NCI-H128 (cell line): ENCODE measurements at regions not wholly inside any gene's neighbourhood (a gene's known extent, or its start where the extent isn't known, plus 50 kb on each side); places are given as distances from the start of the nearest gene placed in this dataset.

Experiments
- DNase-seq: peaks from one replicate; lab custom pipeline; 2025; ENCODE audit not compliant: unreplicated experiment; lab: John Stamatoyannopoulos, UW

DNA sequence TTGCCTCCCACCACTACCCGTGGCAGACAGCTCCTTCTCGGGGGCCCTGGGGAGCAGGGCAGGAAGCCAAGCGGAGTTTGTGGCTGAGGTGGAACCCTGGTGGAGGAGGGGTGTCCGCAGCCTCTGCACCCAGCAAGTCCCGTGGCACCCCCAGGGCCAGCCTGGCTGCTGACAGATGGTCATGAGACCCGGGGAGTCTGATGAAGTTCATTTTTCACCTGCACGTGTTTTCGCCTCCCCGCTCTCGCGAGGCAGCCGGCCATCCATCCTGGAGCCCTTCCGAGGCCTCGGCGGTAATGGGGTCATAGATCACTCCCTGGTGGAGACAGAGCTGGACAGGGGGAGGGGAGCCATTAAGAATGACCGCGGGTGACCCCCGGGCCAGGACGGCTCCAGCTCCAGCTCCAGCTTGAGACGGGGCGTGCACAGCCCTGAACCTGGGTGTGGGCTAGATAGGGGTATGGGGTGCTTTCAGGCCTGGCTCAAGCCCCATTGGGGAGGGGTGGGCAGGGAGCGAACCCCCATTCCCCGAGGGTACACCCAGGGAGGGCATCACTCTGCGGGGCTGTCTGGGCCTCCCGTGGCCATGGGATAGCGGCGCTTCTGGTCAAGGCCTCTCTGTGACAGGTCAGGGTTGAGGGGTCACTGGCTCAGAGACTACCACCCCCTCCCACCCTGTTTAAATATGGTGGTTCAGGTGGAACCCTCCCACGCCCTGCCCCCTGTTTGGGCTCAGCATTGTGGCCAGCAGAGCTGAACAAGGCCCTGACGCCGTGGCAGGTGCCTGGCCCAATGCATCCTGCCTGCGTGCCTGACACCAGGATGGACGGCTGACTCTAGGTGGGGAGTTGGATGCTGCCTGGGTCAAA lies 227.4 kb upstream of the GSE1 start:
- DNase-seq, result no peak

DNA sequence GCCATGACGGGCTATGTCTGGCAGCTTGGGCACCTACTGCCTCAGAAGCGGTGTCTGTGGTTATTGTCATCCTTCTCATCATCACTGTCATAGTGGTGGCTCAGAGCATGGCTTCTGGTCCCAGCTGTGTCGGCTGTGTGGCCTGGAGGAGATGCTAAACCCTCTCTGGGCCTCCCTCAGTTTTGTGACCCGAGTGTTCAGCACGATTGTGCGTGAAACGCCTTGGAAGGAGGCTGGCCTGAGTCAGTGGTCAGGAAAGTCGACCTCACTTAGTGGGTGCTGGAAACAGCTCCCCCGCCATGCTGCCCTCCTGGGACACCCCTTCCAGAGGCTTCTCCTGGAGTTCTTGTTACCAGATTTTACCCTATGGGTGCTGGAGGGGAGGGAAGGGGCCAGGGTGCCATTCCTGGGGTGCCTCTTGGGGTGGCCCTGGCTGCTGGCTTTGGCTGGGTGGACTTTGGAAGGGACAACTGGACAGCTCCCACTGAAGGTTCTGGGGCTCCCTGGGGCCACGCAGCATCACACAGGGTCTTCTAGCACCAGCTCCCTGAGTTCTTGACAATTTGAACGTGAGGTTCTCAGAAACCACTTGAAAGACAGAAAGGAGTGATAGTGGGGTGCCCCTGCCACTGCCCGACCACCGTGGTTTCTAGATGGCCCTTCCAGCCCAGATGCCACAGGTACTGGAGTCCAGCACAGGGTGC lies 226.5 kb upstream of the GSE1 start:
- DNase-seq, result no peak

DNA sequence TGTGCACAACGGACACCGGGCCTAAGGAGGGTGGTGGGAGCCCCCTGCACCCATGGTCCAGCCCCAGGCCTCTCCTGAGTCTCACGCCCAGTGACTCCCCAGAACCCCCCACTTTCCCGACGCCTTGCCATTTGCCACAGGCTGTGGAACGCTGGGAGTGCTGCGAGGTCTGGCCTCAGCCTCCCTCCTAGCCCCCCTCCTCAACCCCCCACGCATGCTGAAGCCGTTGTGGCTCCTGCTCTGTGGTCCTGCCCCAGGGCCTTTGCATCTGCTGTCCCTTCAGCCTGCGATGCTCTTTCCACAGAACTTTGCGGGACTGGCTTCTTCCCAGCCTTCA lies 226.0 kb upstream of the GSE1 start:
- DNase-seq, result no peak

DNA sequence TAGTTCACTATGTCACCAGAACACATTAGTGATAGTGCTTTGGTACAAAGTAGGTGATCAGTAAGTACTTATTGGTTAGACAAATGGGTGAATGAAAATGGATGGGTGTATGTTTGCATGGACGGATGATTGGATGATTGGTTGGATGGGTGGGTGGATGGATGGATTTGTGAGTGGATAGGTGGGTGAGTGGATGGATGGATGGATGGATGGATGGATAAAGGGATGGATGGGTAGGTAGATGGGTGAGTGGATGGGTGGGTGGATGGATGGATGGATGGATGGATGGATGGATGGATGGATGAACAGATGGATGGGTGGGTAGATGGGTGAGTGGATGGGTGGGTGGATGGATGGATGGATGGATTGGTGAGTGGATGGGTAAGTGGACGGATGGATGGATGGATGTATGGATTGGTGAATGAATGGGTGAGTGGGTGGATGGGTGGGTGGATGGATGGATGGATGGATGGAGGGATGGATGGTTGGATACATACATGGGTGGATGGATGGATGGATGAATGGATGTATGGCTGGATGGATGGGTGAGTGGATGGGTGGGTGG lies 225.3 kb upstream of the GSE1 start:
- no peak for DNase-seq

DNA sequence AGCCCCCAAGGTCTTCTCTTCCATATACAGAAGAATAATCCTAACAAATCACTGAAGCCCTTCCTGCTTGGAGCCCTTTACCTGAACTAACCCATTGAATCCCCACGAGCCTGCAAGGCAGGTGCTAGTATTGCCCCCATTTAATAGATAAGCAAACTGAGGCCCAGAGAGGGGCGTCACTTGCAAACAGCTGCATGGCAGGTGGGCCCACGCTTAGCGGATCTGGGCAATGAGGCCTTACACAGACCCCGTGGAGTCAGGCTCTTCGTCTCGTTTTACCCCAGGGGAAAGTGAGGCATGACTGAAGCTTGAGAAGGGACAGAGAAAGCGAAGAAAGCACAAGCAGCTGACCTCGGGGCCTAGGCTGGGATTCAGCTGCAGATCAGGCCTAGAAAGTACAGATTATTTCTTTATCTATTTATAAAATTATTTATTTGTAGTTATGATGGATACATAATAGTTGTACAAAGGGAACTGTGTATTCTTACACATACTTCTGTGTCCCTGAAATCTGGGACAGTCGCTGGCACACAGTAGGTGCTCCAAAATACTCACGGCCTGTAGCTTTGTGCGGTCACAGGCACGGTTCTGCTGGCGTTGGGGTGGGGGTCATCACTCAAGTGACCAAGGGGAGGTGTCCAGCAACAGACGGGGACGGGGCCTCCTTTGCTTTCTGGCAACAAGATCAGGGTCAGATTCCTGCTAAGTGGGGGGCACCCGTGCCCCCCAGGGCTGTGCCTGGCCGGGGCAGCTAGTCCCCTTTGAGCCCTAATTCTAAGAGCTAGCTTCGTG lies 223.2 kb upstream of the GSE1 start:
- no peak for DNase-seq

DNA sequence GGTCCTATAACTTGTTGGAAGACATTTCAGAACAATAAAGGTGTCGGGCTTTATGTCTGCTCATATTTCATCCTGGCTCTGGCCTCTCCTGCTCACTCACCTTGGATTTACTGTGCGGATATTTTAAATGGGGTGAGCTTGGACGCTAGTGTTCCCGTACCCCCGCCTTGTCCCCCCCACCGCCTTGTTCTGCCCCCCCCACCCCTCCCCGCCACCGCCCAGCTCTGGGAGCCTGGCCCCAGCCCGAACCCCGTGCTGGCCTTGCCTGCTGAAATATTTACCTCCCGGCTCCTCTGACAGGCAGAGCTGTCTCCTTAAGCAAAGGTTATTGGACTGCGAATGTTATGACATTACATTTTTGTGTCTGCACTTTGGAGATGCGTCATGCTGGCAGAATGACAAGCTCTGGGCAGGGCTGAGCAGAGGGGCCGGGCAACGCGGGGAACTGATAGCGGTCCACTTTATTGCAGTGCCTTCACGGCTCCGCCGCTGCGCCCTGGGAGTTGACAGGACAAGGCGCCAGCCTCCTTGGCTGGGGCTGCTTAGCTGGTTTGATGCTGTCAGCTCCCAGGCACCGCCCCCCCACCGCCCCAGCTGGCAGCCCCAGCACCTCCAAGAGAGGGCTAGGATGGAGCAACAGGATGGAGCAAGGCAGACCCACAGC lies 222.5 kb upstream of the GSE1 start:
- no peak for DNase-seq

DNA sequence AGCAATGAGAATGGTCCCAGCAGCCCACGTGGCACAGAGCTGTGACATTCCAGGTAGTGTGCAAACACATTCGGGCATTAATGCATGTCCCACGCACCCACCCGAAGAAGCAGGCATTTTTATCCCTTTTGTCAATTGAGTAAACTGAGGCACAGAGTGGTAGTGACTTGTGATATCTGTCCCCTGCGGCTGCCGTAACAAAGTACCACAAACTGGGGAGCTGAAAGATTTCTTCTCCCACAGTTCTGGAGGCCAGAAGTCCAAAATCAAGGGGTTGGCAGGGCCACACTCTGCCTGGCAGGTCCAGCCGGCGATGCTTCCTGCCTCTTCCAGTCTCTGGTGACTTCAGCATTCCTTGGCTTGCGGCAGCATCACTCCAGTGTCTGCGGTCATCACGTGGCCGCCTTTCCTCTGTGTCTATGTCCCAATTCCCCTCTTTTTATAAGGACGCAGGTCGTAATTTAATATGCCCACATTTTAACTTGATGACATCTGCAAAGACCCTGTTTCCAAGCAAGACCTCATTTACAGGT lies 221.9 kb upstream of the GSE1 start:
- DNase-seq, result no peak

DNA sequence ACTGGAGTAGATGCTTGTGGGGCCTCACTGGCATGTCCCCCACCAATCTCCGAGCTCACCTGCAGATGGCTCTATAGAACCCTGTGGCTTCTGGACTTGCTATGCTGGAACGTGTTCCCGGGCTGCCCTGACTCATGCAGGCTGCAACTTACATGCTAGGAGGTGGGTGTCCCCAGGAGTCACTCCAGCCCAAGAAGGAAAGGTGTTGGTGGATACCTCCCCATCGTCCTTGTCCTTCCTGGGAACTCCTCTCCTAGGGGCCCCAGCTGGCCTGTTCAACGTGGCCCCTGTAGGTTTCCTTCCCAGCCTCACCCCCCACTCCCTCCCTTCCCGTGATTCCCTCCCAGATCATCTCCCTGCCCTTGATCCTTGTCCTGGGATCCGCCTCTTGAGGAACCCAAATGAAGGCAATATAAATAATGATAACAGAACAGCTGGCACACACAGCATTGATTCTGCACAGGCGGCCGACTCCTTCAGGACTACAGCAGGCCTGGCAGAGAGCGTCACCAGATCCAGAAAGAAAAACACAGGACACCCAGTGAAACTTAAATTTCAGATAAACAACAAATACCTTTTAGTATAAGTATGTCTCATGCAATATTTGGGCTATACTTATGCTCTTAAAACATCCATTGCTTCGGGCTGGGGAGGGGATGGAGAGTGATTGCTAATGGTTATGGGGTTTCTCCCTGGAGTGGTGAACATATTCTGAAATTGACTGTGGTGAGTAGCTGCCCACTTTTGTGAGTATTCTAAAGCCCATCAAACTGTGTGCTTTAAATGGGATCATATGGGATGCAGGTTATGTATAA lies 221.1 kb upstream of the GSE1 start:
- DNase-seq, result no peak

DNA sequence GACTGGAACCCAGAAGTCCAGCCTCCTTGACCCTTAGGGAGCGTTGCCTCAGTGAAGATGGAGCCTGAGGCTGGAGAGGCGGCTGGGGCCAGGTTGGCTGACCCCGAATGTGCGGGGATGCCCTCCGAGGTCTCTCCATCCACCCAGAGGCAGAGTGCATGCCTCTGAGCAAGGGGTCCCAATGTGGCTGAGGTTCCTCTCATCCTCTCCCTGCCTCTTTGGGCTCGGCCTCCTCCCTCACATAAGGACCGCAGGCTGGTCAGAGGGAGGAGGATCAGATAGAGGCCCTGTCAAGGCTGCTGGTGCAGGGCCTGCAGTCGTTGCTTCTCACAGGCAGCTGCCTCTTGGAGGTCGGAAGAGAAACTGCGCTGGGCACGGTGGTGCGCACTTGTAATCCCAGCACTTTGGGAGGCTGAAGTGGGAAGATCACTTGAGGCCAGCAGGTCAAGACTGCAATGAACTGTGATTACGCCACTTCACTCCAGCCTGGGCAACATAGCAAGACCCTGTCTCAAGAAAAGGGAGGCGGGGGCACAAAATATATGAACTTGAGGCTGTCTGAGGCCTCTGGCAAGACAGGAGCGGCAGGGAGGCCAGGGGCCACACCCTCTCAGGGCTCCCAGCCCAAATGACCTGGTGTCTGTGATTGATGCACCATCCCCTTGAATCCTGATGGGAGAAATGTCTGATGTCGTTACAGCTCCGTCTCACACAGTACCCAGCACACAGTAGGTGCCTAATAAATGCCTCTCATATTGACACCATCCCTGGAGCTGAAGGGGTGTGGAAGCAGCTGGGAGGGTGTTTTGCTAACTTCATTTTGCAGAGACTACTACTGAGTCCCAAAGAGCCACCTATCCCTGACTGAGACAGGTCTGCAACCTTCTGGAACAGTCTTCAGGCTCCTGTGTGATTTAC lies 220.1 kb upstream of the GSE1 start:
- DNase-seq, result no peak

DNA sequence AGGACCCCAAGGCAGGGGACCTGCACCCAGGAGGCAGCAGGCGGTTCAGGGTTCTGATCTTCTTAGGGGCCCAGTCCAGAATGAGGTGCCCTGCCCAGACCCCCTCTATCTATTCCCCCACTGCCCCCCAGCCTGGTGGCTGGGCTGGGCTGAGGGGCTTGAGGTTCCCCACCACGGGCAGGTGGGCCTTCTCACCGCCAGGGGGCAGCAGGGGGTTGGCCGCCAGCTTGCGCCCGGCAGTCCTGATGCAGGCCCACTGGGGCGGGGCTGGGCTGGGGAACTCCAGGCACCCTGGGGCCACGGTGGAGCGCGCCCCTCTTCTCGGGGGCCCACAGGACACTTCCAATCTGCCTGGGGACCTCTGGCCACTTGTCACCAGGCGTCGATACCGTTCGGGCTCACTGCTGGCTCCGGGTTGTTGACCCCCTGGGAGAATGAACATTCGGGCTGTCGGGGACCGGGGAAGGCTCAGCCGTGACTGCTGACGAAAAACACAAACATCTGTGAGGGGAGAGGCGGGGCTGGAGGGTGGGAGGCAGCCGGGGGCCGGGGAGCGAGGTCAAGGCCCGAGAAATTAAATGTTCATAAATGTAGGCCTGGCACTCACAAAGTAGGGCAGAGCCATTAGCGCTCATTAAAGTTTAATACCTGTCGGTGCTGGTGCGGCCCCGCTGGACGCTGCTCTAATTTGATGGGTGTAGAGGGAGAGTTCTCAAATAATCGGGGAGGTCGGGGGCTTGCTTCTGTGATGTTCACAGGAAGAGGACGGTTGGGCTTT lies 219.3 kb upstream of the GSE1 start:
- DNase-seq, result no peak

DNA sequence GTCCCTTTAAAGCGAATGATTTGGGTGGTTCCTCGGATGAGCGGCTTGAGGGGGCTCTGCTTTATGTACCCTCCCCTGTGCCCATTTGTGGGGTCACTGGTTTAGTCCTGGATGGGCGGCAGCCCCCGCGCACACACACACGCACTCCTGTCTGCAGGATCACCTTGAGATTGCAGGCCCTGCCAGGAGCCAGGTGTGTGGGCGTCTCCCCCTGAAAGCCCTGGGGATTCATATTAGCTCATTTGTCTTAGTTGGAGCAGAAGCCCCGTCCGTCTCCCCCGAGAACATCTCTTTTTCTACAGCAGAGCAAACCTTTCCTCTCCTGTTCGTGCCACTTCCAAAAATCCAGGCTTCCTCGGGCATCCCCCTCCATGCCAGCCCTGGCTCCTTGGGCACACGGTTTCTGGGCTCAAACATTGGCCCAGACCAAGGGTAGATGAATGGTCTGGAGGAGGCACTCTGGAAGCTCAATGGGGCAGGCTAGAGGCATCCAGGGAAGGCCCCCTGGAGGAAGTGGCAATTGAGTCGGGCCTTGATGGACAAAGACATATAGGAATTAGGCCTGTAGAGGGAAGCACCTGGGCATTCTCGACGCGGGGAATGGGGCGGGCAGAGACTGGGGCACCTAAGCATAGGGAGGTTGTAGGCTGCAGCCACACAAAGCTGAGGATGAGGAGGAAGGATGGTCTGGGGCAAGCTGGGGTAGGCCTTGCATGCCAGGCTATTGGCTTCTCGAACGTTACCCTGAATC lies 218.5 kb upstream of the GSE1 start:
- DNase-seq, result no peak

DNA sequence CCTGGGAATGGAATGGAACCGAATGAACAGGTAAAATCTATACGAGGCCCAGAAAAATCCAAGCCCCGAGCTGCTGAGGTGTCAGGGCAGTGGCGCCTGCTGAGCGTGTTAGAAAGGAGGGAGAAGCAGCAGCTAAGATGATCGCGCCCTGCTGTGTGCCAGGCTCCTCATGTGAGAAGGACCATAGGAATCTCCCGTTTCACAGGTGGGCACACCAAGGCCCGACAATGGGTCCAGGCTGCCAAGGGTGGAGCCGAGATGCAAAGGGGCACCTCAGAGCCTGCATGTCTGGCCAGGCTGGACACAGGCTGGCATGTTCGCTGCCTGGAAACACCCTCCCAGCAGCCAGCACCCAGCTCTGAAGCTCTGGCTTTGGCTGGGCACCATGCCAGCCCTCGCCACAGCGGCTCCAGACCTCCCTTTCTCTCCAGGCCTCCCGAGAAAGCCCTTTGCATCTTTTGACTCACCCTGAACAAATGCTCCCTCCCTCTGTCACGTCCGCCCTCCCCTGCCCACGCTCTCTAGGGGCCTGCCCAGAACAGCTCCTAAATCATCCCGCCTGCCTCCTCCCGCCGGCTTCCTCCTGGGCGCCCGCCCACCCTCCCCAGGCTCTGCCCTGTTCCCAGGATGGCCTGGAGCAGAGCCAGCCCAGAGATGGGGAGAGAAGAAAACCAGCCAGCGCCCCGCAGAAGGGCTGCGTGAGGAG lies 217.8 kb upstream of the GSE1 start:
- peak; percentile 42 for DNase-seq

DNA sequence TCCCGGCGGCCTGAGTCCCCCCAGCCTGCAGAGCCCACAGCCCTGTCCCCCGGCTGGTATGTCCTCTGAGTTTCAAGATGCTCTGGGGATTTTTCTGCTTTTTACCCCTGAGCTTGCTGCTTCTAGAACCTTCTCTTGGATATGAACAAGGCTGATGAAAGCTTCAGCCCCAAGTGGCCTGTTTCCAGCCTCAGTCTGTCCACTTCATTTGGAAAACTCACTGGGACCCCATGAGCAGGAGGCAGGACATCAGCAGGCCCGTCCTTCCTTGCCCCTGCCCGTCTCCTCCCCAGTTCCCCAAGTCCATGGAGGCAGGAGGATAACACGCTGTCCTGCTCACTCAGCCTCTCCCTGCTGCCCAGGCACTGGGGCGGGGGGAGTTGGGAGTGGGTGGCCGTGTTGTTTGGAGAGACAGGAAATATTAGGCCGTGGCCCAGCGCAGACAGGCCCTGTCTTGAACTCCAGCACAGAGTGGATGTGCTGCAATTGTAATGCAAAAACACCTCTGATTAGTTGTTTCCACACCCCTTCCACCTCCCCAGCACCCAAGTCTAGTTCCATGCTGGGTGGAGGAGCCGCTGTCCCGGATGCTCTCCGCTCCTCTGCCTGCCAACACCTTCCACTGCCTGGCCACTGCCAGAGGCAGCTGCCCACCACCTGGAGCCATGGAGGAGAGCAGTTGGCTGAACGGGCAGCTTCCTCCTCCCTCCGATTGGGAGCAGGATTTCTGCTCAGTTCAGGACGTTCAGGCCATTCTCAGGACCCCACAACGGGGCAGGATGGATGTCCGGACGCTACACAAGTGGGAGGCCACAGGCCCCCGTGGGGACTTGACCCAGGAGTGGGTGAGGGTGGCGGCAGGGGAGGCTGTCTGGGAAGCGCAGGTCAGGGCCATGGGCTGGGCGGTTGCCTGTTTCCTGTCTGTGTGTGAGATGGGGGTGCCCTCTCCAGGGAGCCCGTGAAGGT lies 216.9 kb upstream of the GSE1 start:
- no peak for DNase-seq

DNA sequence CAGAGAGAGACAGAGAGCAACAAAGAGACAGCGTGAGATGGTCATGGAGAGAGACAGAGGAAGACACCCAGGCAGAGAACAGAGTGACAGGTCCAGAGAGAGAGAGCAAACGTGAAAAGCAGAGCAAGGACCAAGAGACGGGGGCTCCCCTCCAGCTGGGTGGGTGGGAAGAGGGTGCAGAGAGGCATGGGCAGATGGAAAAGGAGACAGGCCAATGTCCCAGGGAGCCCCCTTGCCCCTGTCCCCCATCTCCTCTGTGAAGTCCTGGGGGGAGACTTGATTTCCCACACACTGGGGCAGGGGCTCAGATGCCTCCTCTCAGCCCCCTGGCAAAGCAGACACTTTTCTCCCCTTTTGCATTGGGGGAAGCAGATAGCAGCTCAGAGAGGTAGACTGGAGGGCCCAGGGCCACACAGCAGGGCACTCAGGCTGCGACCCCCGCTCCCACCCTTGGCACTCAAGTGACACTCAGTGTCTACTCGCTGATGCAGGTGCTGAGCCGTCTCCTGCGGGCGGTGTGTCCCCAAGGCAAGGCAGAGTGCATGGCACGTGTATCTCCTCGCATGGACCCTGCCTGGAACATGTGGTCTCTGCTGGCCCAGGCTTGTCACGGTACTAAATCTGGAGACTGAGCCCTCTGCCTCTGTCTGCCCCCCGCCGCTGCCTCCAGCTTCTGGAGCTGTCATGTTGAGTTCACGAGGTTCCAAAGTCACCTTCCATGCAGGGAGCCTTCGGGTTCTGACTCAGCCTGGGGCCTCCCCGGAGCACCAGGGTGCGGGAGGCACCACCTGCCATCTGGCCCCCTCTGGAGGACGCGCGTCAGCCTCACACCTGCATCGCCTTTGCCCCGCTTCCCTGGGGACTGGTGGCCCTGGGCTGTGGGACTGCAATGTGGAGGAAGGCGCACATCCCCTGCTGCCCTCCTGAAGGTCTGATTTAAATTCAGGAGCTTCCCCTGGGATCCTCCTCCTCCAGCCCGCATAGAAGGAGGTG lies 215.9 kb upstream of the GSE1 start:
- no peak for DNase-seq
